ENCODE measurements at regions not wholly inside any gene's neighbourhood (a gene's known extent, or its start where the extent isn't known, plus 50 kb on each side); places are given as distances from the start of the nearest gene placed in this dataset.

- DNase-seq = no peak
These were observed 214.4 kb downstream of the TLE3 start for GRCh38 chr15:69883306-69883705.

- peak in 32 of 56 donors; percentile 3 to 57 (median 22) for DNase-seq
These were observed 212.4 kb downstream of the TLE3 start for GRCh38 chr15:69885173-69885955.

DNA sequence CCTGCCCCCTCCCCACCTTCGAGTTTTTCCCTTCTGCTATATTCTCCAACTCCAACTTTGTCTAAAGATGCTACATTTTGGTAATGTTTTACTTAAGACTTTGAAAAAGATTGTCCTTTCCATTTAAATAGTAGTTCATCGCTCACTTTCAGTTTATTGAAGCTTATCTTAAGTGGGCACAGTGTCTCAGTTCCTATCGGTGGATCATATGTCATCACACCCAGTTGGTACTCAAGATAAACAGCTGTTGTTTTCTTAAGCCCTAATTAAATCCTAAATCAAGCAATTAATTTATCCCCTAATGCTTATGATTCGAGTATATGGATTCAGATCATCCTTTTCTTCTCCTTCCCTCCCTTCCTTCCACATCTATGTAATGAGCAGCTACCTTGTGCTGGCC lies 210.7 kb downstream of the TLE3 start:
- no peak for DNase-seq

- no peak for DNase-seq
These were observed 210.2 kb downstream of the TLE3 start for GRCh38 chr15:69887553-69887952.

- DNase-seq = no peak
These were observed 209.3 kb downstream of the TLE3 start for GRCh38 chr15:69888406-69888805.

- DNase-seq = peak in 26 of 56 donors; percentile 4 to 63 (median 20)
These were observed 206.6 kb downstream of the TLE3 start for GRCh38 chr15:69891070-69891536.

DNA sequence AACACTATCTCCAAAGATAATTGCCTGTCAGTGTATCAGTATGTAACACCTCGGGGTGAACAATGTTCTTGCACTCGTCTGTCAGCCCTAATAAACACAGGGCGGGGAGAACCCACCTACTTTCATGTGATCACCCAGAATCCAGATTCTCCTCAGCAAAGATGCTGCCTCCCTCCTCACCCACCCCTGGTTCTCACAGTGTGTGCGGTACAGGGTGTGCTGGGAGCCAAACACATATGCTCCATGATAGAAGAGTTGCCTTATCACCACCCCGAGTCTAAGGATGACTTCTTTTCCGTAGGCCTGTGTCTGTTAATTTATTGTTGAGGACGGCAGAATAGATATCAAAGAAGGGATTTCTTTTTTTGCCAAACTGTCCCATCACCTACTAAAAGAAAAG lies 206.1 kb downstream of the TLE3 start:
- no peak for DNase-seq

DNA sequence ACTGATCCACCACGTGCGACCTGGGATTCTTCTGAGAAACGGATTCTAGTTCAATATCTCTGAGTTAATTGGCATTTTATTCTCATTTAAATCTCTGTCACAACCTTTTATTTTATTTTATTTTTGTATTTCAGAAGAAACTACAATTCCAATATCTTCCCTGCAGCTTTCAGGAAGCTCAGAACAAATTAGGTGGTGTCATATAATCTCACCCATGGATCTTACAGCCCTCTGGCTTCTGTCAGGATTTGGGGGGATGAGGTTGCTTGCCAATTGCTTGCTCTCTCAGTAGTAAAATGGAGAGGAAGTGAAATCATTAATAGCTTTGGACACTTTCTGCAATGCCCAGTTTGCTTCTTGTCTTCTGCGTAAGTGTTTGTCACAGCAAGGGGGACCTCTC lies 205.4 kb downstream of the TLE3 start:
- DNase-seq = no peak

DNA sequence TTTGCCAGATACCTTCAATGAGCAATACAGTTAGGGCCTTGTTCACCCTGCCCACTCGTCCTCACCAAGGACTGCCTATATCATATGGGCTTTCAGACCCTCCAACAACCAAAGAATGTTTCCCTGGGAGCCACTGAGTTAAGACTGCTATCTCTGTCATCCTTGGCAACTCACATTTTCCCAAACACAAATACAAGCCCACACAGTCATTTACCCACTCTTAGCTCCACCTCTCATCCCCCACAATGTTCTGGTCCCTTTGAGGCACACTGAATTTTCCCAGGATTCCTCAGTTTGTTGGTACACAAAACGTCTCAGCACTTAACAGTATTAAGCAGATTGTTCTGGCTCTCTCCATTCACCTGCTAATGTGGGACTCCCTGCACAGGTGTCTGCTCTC lies 204.6 kb downstream of the TLE3 start:
- DNase-seq = no peak

DNA sequence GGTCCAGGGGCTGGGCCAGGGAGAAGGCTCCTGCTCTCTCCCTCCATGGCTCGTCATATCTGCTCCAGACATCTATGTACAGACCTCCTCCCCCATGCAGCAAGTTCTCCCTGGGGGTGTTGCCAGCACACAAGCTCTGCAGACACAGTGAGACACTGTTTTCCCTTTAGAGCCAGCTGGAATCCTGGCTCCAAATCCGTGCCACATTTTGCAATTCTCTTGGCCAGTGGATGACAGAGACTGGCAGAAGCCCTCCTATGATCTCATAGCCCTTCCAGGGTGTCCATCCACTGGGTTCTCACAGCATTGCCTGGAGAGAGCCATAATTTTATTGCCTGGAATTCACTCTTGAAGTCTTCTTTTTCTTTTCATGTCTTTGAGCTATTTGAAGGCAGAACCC lies 203.9 kb downstream of the TLE3 start:
- DNase-seq = peak in 50 of 56 donors; percentile 6 to 87 (median 57)

DNA sequence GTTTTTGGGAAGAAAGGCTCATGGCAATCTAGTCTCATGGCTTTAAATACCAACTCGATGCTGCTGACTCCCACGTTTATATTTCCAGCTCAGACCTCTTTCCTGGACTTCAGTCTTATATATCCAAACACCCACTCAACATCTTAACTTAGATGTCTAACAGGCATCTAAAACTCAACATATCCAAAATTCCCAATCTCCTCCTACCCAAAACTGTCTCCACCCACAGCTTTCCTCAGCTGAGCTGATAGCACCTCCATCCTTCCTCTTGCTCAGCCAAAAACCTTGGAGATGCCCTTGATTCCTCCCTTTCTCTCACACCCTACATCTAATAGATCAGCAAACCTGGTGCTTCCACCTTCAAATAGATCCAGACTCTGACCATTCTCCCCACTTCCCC lies 202.5 kb downstream of the TLE3 start:
- DNase-seq = no peak

DNA sequence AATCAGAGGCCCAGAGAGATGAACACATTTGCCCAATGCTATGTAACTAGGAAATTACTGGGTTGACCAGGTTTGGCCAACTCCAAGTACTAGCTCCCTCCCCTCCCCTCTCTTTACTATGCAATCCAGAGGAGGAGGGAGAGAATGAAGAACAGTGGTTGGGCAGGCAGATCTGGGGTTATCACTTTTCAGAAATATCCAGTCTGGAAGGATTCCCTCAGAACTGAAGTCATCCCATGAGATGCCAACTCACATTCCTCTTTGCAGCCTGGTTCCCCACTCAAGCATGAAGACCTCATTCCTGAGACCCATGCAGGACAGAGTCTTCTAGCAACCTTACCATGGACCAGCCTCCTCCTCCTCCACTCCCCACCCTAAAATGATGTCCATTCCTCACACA lies 201.1 kb downstream of the TLE3 start:
- DNase-seq = no peak

DNA sequence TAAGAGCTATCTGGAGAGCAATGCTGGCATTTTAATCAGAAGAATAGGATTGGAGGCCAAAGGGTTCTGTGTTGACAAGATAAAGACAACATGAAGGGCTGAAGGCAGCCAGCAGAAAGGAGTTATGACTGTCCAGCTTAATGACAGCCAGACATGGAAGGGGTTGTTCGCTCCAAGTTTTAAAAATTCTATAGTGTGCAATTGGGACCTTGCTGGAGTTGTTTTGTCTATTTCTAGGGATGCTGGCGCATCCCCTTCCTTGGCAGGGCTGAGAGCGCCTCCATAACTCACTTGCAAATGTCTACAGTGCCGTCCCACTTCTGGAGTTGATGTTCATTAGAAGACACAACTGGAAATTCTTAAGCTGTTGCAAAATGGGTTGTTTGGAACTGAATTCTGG lies 200.7 kb downstream of the TLE3 start:
- no peak for DNase-seq

DNA sequence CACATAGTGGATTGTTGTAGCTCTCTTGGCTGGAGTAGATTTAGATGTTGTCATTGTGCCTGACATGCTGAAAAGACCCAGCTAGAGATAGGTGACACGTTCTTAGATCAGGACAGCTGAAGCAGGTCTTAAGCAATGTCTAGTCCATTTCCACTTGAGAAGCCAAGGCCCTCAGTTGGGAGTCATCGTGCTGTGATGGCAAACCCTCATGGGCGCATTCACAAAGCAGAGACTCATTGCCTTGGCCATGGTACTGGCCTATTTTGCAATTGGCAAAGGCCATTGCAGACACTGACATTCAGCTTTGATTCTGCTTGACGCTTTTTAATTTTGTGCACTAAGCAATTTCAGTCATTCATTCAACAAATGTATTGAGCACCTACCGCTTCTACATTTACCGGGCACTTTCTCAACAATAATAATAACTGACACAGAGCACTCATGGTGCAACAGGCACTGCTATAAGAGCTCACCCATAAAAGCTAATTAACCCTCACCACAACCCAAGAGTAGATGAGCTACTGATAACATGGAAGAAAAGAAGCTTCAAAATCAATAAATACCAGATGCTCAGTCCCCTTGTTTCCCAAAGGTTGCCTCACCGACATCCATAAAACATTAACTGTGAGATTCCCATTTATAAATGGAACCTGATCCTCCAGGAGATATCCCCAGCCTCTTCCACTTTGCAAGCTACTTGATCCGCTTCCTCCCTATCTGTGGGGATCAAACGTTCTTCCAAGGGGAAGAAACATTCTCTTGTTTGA lies 200.1 kb downstream of the TLE3 start:
- DNase-seq = no peak

DNA sequence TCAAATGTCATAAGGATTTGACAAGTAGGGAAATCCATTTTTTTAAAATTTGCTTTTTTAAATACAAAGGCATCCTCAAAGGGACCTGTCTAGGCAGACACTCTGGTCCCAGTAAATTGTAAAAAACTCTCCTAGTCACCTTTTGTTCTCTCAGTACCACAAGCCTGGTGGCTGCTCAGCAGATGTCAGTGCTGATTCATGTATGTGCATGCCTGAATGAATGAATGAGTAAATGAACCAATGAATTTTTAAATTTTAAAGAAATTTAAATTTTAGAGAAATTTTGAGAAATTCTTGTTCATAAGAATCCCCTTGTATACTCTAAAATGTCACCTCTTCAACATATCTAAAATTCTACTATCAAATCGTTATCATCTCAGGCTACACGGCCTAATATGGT lies 199.5 kb downstream of the TLE3 start:
- DNase-seq = no peak

DNA sequence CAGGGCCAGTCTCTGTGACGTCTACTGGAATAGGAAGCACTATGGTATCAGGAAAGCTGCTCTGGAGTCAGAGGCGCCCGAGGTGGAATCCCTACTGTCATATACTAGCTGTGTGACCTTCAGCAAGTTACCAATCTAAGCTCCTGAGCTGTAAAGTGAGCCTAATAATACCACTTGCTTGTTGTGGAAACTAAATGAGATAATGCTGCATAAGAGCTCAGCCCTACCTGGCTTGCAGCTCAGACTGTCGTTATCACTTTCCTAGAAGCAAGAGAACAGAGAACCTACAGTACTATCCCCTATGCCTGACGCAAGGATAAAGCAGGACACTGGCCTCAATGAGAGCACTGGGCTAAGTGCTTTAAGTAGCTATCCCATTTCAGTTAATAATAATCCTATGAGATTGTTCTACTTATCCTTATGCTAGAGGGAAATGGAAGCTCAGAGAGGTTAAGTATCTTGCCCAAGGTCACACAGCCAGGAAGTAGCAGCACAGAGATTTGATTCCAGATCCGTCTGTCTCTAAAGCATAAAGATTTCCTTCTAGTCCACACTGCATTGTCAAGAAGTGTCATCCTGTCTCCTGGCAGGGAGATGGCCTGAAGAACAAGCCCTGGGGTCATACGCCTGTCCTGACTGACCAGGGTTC lies 195.2 kb downstream of the TLE3 start:
- no peak for DNase-seq

- DNase-seq = no peak
These were observed 193.9 kb downstream of the TLE3 start for GRCh38 chr15:69903470-69904469.

DNA sequence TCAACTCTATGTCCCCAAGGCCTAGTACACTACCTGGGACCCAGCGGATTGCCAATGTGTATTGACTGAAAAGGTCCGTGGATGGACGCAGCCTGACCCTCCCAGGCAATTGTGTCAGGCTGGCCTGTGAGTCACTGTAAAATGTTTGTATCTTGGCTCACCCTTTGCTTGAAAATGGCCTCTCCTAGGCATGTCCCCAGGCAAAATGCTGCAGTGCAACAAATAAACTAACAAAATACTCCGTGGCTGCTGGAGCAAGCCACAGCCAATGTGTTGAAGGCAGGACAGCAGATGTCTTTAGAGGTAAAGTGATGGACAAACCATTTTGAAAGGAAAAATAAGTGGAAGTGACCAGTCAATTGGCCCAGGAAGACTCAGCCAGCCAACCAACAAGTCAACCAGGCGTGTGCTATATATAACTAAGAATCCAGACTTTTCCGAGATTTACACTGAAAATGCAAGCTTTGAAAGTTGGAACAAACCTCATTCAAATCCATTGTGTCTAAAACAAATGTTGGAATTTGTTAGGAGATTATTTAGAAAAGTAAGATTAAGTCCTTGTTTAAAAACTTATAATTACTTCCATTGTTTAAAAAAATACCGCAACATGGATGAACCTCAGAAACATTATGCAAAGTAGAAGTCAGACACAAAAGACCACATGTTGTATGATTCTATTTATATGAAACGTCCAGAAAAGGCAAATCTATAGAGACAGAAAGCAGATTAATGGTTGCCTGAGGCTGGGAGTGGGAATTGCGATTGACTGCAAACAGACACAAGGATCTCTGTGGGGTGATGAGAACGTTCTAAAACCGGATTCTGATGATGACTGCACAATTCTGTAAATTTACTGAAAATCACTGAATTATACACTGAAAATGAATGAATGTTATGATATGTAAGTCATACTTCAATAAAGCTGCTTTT lies 191.2 kb downstream of the TLE3 start:
- DNase-seq = no peak

DNA sequence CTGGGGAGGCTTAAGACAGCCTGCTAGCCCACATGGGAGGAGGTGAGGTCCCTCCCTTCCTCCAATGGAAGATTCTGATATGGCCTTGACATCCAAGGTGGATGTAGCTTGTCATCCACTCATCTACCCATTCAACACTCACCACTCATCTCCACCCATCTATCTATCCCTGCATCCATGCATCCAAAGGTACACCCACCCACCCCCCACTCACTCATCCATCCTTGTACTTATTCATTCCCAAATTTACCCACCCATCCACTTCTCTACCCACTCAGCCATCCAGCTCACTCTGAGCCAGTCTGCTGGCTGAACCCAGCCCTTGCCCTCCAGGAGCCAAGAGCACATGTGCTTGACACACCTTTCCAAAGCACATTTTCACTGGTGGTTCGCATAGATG lies 189.7 kb downstream of the TLE3 start:
- no peak for DNase-seq
